Liver (tissue), 3 donors: ENCODE measurements at regions not wholly inside any gene's neighbourhood (a gene's known extent, or its start where the extent isn't known, plus 50 kb on each side); places are given as distances from the start of the nearest gene placed in this dataset.
A peak's percentile ranks its signal among the peaks of the same experiment; 100 is the strongest.

Experiments used
- CTCF ChIP-seq: fragments of 150-350 bp; IDR thresholded peaks from 2 replicates; pipeline ENCODE4 v1.5.1; 2017; ENCODE audit warnings: improper control_type of control experiment, low read depth, low read length; ENCODE audit not compliant: missing input control
- FOXA1 ChIP-seq: IDR thresholded peaks from 2 replicates; pipeline ENCODE4 v1.6.1; 2016; ENCODE audit warnings: antibody characterized with exemption
- GABPA ChIP-seq, 2 donors: IDR thresholded peaks in 1 of 2; conservative IDR thresholded peaks in 1 of 2; 2 replicates each; pipeline ENCODE4 v1.6.1; 2016; ENCODE audit warnings: antibody characterized with exemption in 2 of 2, mild to moderate bottlenecking in 1 of 2, moderate library complexity in 1 of 2
- HNF4G ChIP-seq: IDR thresholded peaks from 2 replicates; pipeline ENCODE4 v1.6.1; 2016; ENCODE audit warnings: antibody characterized with exemption
- JUND ChIP-seq, 2 donors: IDR thresholded peaks; 2 replicates each; pipeline ENCODE4 v1.6.1; 2016; ENCODE audit warnings: antibody characterized with exemption in 2 of 2
- MAX ChIP-seq: IDR thresholded peaks from 2 replicates; pipeline ENCODE4 v1.6.1; 2016; ENCODE audit warnings: antibody characterized with exemption
- NR2F2 ChIP-seq: IDR thresholded peaks from 2 replicates; pipeline ENCODE4 v1.6.1; 2016; ENCODE audit warnings: antibody characterized with exemption
- RAD21 ChIP-seq, 2 donors: IDR thresholded peaks; 2 replicates each; pipeline ENCODE4 v1.6.1; 2016; ENCODE audit warnings: antibody characterized with exemption in 2 of 2, mild to moderate bottlenecking in 2 of 2
- RXRA ChIP-seq, 2 donors: IDR thresholded peaks; 2 replicates each; pipeline ENCODE4 v1.6.1; 2017 to 2018; ENCODE audit warnings: antibody characterized with exemption in 2 of 2, mild to moderate bottlenecking in 1 of 2
- SP1 ChIP-seq: IDR thresholded peaks from 2 replicates; pipeline ENCODE4 v1.6.1; 2018; ENCODE audit warnings: antibody characterized with exemption, mild to moderate bottlenecking
- YY1 ChIP-seq: IDR thresholded peaks from 2 replicates; pipeline ENCODE4 v1.6.1; 2016; ENCODE audit warnings: antibody characterized with exemption, mild to moderate bottlenecking
- ZBTB33 ChIP-seq: IDR thresholded peaks from 2 replicates; pipeline ENCODE4 v1.6.1; 2016; ENCODE audit warnings: antibody characterized with exemption
- TF ChIP-seq, protein P1 (sequence below): IDR thresholded peaks from 2 replicates; pipeline ENCODE4 v1.6.1; 2016; ENCODE audit warnings: antibody characterized with exemption, mild to moderate bottlenecking
- donor health status: healthy.
- donor health status: healthy.

DNA sequence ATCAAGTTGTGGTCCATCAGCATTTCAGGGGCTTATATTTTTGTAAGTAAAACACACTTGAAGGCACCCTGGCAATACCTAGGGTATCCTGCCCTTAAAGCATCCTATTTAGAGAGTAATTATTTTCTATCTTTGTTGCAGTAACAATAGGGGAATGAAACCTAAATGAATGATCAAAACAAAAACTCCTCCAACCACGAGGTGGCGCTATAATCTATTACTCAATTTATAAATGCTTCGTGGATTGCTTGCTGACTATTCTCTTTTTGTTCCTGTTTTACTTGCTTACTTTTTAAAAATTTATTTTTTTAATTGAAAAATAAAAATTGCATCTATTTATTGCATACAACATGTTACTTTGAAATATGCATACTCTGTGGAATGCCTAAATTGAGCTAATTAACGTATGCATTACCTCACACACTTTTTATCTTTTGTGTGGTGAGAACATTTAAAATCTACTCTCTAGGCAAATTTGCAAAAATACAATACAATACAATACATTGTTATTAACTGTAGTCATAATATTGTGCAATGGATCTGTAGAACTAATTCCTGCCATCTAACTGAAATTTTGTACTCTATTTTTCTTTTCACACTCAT, 147.7 kb upstream of the BMPER start:
- TF ChIP-seq CTCF (peak; percentile 48), GABPA (IDR thresholded peaks at IDR 0.05 in 1 of 2, conservative IDR thresholded peaks at IDR 0.05 in 1 of 2) (no peak), RAD21 (IDR thresholded peaks at IDR 0.05) (peak; percentile 66 to 71), HNF4G (no peak), ZBTB33 (no peak), MAX (no peak), FOXA1 (no peak), NR2F2 (no peak), SP1 (no peak), YY1 (no peak), JUND (IDR thresholded peaks at IDR 0.05) (no peak), RXRA (IDR thresholded peaks at IDR 0.05) (no peak)
- TF ChIP-seq, protein P1, sequence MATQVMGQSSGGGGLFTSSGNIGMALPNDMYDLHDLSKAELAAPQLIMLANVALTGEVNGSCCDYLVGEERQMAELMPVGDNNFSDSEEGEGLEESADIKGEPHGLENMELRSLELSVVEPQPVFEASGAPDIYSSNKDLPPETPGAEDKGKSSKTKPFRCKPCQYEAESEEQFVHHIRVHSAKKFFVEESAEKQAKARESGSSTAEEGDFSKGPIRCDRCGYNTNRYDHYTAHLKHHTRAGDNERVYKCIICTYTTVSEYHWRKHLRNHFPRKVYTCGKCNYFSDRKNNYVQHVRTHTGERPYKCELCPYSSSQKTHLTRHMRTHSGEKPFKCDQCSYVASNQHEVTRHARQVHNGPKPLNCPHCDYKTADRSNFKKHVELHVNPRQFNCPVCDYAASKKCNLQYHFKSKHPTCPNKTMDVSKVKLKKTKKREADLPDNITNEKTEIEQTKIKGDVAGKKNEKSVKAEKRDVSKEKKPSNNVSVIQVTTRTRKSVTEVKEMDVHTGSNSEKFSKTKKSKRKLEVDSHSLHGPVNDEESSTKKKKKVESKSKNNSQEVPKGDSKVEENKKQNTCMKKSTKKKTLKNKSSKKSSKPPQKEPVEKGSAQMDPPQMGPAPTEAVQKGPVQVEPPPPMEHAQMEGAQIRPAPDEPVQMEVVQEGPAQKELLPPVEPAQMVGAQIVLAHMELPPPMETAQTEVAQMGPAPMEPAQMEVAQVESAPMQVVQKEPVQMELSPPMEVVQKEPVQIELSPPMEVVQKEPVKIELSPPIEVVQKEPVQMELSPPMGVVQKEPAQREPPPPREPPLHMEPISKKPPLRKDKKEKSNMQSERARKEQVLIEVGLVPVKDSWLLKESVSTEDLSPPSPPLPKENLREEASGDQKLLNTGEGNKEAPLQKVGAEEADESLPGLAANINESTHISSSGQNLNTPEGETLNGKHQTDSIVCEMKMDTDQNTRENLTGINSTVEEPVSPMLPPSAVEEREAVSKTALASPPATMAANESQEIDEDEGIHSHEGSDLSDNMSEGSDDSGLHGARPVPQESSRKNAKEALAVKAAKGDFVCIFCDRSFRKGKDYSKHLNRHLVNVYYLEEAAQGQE: no peak
